GM12872 (cell line): ENCODE measurements at regions not wholly inside any gene's neighbourhood (a gene's known extent, or its start where the extent isn't known, plus 50 kb on each side); places are given as distances from the start of the nearest gene placed in this dataset.

ENCODE experiments used
- TF ChIP-seq, protein P1 (sequence below): IDR thresholded peaks from 3 replicates; pipeline ENCODE4 v1.5.1; 2011; ENCODE audit warnings: low read depth, mild to moderate bottlenecking, low read length, moderate library complexity; ENCODE audit not compliant: insufficient read depth

DNA sequence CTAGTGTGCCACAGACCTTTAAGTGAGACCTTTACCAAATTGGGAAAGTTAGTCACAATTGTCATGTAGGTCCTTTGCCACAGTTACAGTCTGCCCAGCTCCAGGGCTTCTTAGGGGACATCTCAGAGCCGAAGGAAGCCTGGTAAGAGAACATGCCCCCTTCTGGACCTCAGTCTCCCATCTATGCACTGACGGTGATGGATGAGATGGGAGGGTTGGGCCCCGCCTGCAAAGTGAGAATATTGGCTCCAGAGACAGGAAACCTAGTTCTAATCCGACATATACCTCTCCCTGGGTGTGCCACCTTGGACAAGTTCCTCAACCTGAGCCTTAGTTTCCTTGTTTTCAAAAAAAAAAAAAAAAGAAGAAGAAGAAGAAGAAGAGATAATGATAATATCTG is 85.1 kb upstream of the NAV2 start:
- TF ChIP-seq, protein P1, sequence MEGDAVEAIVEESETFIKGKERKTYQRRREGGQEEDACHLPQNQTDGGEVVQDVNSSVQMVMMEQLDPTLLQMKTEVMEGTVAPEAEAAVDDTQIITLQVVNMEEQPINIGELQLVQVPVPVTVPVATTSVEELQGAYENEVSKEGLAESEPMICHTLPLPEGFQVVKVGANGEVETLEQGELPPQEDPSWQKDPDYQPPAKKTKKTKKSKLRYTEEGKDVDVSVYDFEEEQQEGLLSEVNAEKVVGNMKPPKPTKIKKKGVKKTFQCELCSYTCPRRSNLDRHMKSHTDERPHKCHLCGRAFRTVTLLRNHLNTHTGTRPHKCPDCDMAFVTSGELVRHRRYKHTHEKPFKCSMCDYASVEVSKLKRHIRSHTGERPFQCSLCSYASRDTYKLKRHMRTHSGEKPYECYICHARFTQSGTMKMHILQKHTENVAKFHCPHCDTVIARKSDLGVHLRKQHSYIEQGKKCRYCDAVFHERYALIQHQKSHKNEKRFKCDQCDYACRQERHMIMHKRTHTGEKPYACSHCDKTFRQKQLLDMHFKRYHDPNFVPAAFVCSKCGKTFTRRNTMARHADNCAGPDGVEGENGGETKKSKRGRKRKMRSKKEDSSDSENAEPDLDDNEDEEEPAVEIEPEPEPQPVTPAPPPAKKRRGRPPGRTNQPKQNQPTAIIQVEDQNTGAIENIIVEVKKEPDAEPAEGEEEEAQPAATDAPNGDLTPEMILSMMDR: no peak

GRCh38 chr11:19625438-19625837 is 87.2 kb upstream of the NAV2 start:
- TF ChIP-seq, protein P1: no peak

GRCh38 chr11:19617696-19618523 is 94.7 kb upstream of the NAV2 start:
- TF ChIP-seq, protein P1: no peak

DNA sequence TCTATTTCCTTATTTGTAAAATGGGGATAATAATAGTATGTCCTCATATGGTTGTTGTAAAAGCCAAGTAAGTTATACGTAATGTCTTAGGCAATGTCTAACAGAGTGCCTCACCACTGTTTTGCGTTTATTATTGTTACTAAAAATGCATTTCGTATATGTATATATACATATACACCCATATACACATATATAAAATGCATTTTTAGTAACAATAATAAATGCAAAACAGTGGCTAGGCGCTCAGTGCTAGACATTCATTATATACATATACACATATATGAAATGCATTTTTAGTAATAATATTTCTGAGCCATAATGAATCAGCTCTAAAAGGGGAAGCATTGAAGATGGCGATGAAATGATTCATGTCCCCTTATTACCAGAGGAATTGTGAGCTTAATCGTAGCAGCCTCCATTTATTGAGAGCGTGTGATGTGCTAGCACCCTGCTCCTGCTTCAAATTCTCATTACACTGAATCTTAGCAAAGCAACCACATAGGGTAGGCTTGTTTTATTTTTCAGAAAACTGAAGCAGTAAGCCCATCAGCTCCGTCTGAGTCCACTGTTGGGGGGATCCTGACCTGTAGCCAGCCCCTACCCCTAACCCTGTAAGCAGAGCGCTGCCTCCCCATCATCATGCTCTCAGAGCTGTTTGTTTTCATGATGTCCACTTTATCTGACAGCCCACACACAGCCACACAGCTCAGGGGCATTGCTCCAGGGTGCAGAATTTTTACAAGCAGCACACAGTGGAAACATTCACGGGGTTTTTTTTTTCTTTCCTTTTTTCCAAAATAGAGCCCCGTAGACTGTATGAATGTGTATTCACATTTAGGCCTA is 97.1 kb upstream of the NAV2 start:
- TF ChIP-seq, protein P1: no peak

DNA sequence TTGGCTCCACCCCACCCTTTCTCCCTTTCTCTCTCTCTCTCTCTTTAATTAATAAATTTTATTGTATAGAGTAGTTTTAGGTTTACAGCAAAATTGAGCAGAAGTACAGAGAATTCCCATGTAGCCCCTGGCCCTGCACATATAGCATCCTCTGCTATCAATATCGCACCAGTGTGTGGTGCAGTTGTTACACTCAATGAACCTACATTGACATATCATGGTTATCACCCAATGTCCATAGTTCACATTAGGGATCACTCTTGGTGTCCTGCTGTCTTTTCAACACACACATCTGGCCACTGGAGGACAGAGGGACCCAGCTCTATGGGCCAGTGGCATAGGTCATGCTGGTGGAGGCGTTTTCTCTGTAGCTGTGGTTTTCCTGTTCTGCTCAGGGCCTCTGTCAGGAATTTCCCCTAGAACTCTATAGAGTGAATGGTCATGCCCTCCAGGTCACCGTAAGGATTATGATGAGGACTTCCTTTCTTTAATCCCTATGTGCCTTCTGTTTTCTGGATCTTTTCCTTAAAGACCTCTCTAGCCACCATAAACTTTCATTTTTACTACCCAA is 98.2 kb upstream of the NAV2 start:
- TF ChIP-seq, protein P1: no peak

DNA sequence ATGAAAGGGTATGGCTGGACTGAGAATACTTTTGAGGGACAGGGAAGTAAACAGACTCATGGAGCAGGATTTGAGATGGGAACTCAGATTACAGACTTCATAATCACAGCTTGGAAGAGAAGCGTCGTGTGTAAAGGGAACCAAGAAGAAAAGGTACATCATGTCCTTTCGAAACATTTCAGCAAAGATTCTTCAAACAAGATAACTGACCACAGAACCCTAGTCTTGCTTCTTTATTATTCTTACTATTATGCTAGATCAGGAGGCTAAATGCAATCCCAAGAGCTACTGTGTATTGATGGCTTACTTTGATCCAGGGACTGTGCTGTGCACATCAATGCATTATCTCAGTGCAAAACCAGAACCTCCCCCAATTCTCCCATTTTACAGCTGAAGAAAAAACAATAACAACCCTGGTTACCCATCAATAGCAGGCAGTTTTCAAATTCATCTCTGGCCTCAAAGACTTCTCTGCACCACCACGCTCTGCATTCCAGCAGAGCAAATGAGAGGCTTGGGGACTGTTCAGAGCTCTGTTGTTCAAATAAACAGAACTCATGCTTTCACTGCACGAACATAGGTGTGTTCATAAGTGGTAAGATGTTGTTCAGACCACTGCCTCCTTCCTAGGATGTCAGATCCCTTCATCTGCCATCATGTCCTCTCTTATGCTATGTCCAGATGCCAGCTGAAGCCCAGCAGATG is 104.8 kb upstream of the NAV2 start:
- TF ChIP-seq, protein P1: no peak
